Activated CD4-positive, alpha-beta T cell treated with anti-CD3 and anti-CD28 coated beads for 36 hours (primary cell): ENCODE measurements at regions not wholly inside any gene's neighbourhood (a gene's known extent, or its start where the extent isn't known, plus 50 kb on each side); places are given as distances from the start of the nearest gene placed in this dataset.

Experiments
- ATAC-seq: fragments of 200-7000 bp; cut with Tn5 transposase; one replicate; pipeline ENCODE4 v1.10.0; 2021; ENCODE audit warnings: mild to moderate bottlenecking, moderate library complexity
- CTCF ChIA-PET: fragments of 350-600 bp; sonication (Branson Sonifier 250); formaldehyde crosslinking; loops from one replicate; lab custom pipeline; 2021; ENCODE audit warnings: antibody characterized with exemption; lab: Charles Lee
- POLR2A ChIA-PET: fragments of 350-600 bp; sonication (Branson Sonifier 250); formaldehyde crosslinking; loops from one replicate; lab custom pipeline; 2021; ENCODE audit warnings: antibody characterized with exemption, inconsistent platforms; lab: Charles Lee
- DNase-seq: peaks from one replicate; pipeline ENCODE4 v3.0.0-alpha.2; 2020
- H3K27ac Mint-ChIP-seq: one replicate; pipeline ENCODE4 v1.8.0; 2021; ENCODE audit warnings: mixed read lengths
- H3K27me3 Mint-ChIP-seq: one replicate; pipeline ENCODE4 v1.8.0; 2021; ENCODE audit warnings: mixed read lengths
- H3K36me3 Mint-ChIP-seq: one replicate; pipeline ENCODE4 v1.8.0; 2021; ENCODE audit warnings: low read depth, mixed read lengths
- H3K4me1 Mint-ChIP-seq: one replicate; pipeline ENCODE4 v1.8.0; 2021; ENCODE audit warnings: mixed read lengths
- H3K4me3 Mint-ChIP-seq: one replicate; pipeline ENCODE4 v1.8.0; 2021; ENCODE audit warnings: mild to moderate bottlenecking, moderate library complexity, mixed read lengths
- H3K9me3 Mint-ChIP-seq: one replicate; pipeline ENCODE4 v1.8.0; 2021; ENCODE audit warnings: low read depth, mixed read lengths
- intact Hi-C, 2 experiments: fragments of 100-400 bp; cut with DNase I in 1 of 2; cut with micrococcal nuclease in 1 of 2; formaldehyde crosslinking; loops; one replicate each; pipeline versions ENCODE4 v1.14.2 to v1.15.1; 2022 to 2024; cut with DNase I, micrococcal nuclease

DNA sequence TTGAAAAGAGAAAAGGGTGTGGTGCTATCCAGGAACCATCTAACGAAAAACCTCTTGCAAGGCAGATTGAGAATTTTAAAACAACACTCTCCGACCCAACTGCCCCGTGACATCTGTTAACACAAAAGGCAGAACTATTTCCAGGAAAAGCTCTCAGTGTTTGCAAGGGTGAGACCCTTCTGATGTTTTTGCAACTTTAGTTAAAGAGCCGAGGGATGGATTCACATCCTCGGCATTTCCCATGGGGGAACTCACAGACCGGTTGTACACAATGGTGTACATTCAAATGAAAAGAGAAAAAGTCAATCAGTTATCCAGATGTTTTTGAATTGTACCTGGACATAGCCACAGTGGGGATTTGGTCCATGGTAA is 120.0 kb downstream of the NGF start:
- intact Hi-C loops, result loop anchor here in 1 of 2 experiments (10.0 kb wide), 1 partner anchor 57 kb away; no protein-coding TSS in a partner anchor
- H3K27ac Mint-ChIP-seq, result no peak overlapping the region
- no peak for DNase-seq
- H3K36me3 Mint-ChIP-seq, result no peaks in the 10 kb centered on the region
- H3K27me3 Mint-ChIP-seq, result peaks cover 16% of the 10 kb centered on the region
- no peak for ATAC-seq
- no peaks in the 10 kb centered on the region for H3K4me1 Mint-ChIP-seq
- no peaks in the 10 kb centered on the region for H3K9me3 Mint-ChIP-seq
- H3K4me3 Mint-ChIP-seq, result no peak overlapping the region
- CTCF ChIA-PET, result interaction anchor here (0.7 to 1.2 kb wide), 2 partner anchors 9 to 592 kb away, joined by 3 read pairs; no protein-coding TSS in a partner anchor
- POLR2A ChIA-PET, result no interaction called here

DNA sequence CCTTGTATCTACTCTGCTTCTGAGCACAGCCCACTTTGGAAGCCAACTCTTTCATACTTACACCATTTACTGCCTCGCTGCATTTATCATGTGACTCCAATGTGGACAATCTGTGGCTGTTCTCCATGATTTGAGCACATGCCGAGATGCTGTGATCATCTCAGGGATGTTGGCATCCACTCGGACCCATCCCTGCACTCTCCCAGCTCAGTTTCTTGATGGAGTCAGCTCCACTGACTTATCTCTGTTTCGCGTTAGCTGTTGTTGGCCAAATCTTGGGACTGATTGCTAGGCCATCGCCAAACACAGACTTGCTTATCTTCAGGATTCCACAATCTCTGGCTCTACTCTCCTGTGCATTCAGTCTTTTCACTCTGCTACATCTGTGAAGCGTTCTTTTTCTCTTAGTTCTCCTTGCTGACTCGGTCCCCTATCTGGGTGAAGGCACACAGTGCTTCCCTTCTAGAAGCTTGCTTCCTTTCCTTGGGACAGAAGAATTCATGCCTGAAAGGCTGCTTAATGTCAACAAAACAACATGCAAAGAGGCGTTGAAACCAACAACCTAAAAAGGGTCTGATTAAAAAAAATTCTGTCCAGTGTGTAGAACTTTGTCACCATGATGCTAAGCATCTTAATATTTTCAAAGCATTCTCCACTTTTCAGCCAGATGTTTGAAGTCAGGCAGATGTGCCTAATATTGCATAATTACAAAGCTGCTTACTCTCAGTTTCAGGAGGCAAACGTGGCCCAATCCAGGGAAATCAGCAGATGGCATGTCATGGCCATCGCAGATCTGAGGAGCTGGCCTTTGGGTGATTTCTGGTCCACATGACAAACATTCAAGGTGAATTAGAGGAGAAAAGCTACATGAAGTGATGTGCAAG is 120.7 kb downstream of the NGF start:
- ATAC-seq (no peak), DNase-seq (no peak)
- no peaks in the 10 kb centered on the region for H3K9me3 Mint-ChIP-seq
- intact Hi-C loops, result loop anchor here in 1 of 2 experiments (10.0 kb wide), 1 partner anchor 57 kb away; no protein-coding TSS in a partner anchor
- no peaks in the 10 kb centered on the region for H3K4me1 Mint-ChIP-seq
- H3K36me3 Mint-ChIP-seq, result no peaks in the 10 kb centered on the region
- H3K4me3 Mint-ChIP-seq, result no peak overlapping the region
- H3K27ac Mint-ChIP-seq, result no peak overlapping the region
- ChIA-PET CTCF (interaction anchor here (1.2 kb wide), 1 partner anchor 10 kb away, joined by 3 read pairs; no protein-coding TSS in a partner anchor), POLR2A (no interaction called here)
- H3K27me3 Mint-ChIP-seq, result peaks cover 19% of the 10 kb centered on the region

DNA sequence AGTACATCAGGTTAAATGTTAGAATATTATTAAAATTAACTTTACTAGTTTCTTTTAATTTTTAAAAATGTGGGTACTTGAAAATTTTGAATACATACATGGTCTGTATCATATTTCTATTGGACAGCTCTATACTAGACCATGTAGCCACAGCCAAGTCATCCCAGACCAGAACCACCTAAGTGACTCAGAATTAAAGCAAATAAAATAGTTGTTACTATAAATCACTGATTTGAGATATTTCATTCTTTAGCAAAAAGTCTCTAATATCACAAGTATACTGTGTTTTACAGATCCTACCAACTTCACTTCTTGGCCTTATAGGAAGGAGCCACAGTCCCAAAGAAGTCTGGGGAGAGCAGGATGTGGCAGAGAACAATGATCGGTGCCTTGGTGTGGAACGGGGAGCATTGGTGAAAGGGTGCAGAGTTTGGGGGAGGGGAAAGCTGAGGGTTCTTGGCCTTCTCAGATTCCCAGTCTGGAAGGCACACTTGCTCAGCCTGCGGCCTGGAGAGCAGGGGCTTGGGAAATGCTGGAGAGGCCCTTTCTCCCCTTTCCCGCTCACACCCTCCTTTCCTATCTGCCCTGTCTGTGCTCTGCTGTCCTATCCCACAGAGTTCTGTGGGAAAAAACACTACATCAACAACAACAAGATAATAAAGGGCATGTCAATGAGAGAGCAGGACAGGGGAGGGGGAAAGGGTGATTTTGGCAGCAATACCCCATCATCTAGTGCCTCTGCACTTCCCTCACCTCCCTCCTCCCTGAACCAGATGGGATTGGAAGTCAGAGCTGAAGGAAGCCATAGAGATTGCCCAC is 122.1 kb downstream of the NGF start:
- H3K9me3 Mint-ChIP-seq, result no peaks in the 10 kb centered on the region
- peaks cover 19% of the 10 kb centered on the region for H3K27me3 Mint-ChIP-seq
- intact Hi-C loops, result loop anchor here in 1 of 2 experiments (10.0 kb wide), 1 partner anchor 59 kb away; no protein-coding TSS in a partner anchor
- H3K4me3 Mint-ChIP-seq, result no peak overlapping the region
- ATAC-seq, result no peak
- POLR2A ChIA-PET, result no interaction called here
- no peak overlapping the region for H3K27ac Mint-ChIP-seq
- CTCF ChIA-PET, result no interaction called here
- DNase-seq, result no peak
- no peaks in the 10 kb centered on the region for H3K36me3 Mint-ChIP-seq
- no peaks in the 10 kb centered on the region for H3K4me1 Mint-ChIP-seq

DNA sequence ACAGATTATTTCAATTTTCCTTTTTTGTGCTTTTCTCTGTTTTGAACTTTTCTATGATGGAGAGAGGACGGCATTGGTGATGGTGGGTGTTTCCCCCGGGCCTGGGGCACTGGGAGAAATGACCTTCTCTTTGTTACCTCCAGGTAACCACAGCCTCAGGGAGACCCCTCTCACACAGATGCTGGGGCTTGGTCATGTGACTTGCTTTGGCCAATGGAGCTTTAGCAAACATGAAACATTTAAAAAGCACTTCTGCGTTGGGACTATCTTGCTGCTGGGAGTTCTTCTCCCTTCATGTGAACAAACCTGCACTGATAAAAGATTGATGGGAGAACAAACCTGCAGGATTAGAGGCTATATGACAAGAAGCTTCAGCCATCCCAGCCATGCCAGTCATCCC is 122.9 kb downstream of the NGF start:
- Mint-ChIP-seq H3K36me3 (no peaks in the 10 kb centered on the region), H3K9me3 (no peaks in the 10 kb centered on the region), H3K27me3 (peaks cover 19% of the 10 kb centered on the region), H3K4me1 (no peaks in the 10 kb centered on the region), H3K4me3 (no peak overlapping the region), H3K27ac (no peak overlapping the region)
- POLR2A ChIA-PET, result no interaction called here
- CTCF ChIA-PET, result no interaction called here
- ATAC-seq (no peak), DNase-seq (no peak)
- intact Hi-C loops, result loop anchor here in 1 of 2 experiments (10.0 kb wide), 1 partner anchor 60 kb away; no protein-coding TSS in a partner anchor

DNA sequence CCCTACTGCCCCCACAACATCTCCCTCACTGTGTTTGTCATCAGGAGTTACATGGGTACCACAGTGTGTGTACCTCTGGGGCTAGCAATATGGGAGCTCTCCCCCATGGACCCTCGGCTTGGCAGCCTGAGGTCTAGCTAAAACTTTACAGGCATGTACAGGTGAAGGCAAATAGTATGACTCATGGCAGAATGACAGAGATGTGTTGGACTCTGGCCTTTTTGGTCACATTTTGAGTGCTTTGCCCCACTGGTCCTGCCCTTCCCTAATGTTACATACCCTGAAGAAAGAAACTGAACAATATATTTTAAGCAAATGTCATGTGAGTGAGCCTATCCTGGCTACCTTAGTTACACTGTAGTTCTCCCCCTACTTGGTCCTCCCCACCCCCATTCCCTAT is 124.0 kb downstream of the NGF start:
- H3K36me3 Mint-ChIP-seq, result no peaks in the 10 kb centered on the region
- POLR2A ChIA-PET, result interaction anchor here (0.6 kb wide), 1 partner anchor 108 kb away, joined by 7 read pairs; no protein-coding TSS in a partner anchor
- no peaks in the 10 kb centered on the region for H3K9me3 Mint-ChIP-seq

DNA sequence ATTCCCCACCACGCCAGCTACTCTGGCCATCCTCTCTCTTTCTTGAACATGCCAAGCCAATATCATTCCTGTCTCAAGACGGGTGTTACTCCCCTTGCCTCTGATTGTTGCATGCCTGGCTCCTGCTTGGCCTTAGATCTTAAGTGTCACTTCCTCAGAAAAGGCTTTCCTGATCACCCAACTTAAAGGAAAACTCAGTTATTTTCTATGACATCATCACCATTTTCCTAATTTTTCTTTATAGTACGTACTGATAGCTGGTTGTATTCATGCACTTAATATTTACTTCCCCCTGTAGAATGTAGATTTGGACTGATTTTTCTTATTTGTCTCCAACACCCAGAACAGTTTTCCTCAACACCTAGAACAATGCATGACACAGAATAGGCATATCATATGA is 123.8 kb upstream of the TSPAN2 start:
- ATAC-seq, result no peak
- Mint-ChIP-seq H3K4me3 (no peak overlapping the region), H3K27me3 (peaks cover 12% of the 10 kb centered on the region), H3K36me3 (no peaks in the 10 kb centered on the region), H3K9me3 (no peaks in the 10 kb centered on the region), H3K27ac (no peak overlapping the region), H3K4me1 (no peaks in the 10 kb centered on the region)
- intact Hi-C loops, result loop anchor here in 1 of 2 experiments (10.0 kb wide), 1 partner anchor 62 kb away; no protein-coding TSS in a partner anchor
- no peak for DNase-seq
- CTCF ChIA-PET, result interaction anchor here (1.0 kb wide), 1 partner anchor 41 kb away, joined by 3 read pairs; no protein-coding TSS in a partner anchor
- POLR2A ChIA-PET, result interaction anchor here (0.6 kb wide), 1 partner anchor 74 kb away, joined by 3 read pairs; no protein-coding TSS in a partner anchor

More for the DNA sequence above, 124.0 kb downstream of the NGF start:
- DNase-seq (no peak), ATAC-seq (no peak)
- Mint-ChIP-seq H3K4me3 (no peak overlapping the region), H3K27ac (no peak overlapping the region), H3K27me3 (peaks cover 13% of the 10 kb centered on the region), H3K4me1 (no peaks in the 10 kb centered on the region)
- CTCF ChIA-PET, result no interaction called here
- intact Hi-C loops, result loop anchor here in 1 of 2 experiments (10.0 kb wide), 1 partner anchor 61 kb away; no protein-coding TSS in a partner anchor

DNA sequence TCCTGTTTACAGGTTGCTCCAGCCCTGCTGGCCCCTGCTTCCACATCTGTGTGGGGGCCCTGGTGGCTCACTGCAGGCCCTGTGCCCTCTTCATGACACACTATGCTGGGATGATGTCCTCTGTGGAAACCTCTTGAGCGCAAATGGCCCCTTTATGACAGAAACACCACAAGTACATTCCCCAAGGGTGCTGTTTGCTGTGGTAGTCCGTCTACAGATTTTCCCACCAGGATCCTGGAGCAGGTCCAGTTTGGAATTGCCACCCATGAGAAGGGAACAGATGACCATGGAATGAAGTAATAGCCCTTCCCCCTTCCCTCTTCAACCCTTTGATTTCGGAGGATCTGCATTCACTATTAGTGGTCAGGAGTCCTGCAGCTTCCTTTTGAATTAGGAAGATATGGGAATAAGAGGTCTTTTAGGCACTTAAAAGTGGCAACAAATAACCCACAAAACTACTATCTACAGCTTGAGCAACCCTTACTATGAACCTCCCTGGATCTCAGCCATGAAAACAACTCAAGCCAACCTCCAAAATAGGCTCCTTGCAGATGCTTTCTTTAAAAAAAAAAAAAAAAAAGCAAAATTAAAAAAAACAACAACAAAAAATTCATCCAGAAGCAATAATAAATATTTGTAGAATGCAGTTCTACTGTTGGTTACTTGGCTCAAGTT is 121.9 kb upstream of the TSPAN2 start:
- Mint-ChIP-seq H3K27ac (no peak overlapping the region), H3K9me3 (no peaks in the 10 kb centered on the region), H3K4me3 (no peak overlapping the region), H3K27me3 (peaks cover 6% of the 10 kb centered on the region), H3K4me1 (no peaks in the 10 kb centered on the region), H3K36me3 (no peaks in the 10 kb centered on the region)
- DNase-seq (no peak), ATAC-seq (no peak)
- CTCF ChIA-PET, result no interaction called here
- POLR2A ChIA-PET, result no interaction called here
- intact Hi-C loops, result loop anchor here in 1 of 2 experiments (10.0 kb wide), 1 partner anchor 64 kb away; no protein-coding TSS in a partner anchor

DNA sequence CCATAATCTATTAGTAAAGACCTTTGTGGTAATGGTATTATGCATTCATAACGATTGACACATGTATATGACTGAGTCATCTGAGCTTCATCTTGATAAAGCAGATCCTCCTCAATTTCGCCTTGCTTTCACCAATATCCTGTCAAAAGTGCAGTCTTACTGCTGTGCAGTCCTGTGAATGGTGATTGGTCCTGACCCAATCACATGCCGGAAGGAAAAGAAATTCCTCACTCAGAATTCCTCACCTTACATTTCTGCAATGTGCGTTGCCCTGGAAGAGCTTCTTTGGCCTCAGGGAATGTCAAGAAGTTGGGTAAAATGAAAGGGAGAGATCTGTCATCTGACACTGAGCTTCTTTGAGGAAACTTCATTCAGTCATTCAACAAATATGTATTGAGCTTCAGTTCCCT is 121.0 kb upstream of the TSPAN2 start:
- ChIA-PET CTCF (no interaction called here), POLR2A (no interaction called here)
- DNase-seq (no peak), ATAC-seq (no peak)
- intact Hi-C loops, result loop anchor here in 1 of 2 experiments (10.0 kb wide), 1 partner anchor 64 kb away; no protein-coding TSS in a partner anchor
- no peaks in the 10 kb centered on the region for H3K9me3 Mint-ChIP-seq
- H3K27me3 Mint-ChIP-seq, result peaks cover 6% of the 10 kb centered on the region
- no peak overlapping the region for H3K27ac Mint-ChIP-seq
- H3K36me3 Mint-ChIP-seq, result no peaks in the 10 kb centered on the region
- no peaks in the 10 kb centered on the region for H3K4me1 Mint-ChIP-seq
- H3K4me3 Mint-ChIP-seq, result no peak overlapping the region

DNA sequence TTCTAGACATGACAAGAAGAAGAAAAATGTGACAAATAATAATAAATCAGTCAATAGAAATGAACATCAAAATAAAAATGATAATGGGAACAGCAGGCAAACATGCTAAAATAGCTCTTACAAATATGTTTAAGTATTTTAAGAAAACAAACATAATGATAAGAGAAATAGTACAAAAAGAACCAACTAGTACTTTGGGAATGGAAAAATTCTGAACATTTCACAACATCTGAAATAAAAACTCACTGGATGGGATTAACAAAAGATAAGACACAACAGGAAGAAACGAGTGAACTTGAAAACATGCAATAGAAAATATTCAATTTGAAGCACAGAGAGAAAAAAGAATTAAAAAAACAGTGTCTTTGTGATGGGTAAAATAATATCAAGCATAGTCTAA is 115.2 kb upstream of the TSPAN2 start:
- no peak for ATAC-seq
- intact Hi-C loops, result no loop called here
- no peaks in the 10 kb centered on the region for H3K36me3 Mint-ChIP-seq
- H3K9me3 Mint-ChIP-seq, result no peaks in the 10 kb centered on the region
- H3K27ac Mint-ChIP-seq, result no peak overlapping the region
- no peak for DNase-seq
- ChIA-PET POLR2A (no interaction called here), CTCF (no interaction called here)
- no peaks in the 10 kb centered on the region for H3K4me1 Mint-ChIP-seq
- peaks cover 10% of the 10 kb centered on the region for H3K27me3 Mint-ChIP-seq
- H3K4me3 Mint-ChIP-seq, result no peak overlapping the region

DNA sequence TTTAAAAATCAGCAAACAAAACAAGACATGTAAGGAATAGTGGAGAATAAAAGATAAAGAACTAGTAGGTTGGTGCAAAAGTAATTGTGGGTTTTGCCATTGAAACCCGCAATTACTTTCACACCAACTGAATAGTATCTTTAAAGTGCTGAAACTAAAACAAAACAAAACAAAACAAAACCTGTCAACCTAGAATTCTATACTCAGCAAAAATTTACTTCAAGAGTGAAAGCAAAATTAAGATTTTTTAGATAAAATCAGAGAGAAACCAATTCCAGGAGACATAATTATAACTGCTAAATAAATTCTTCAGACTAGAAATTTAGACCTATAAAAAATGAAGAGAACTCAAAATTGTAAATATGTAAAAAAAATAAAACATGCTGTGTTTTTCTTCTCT is 114.0 kb upstream of the TSPAN2 start:
- DNase-seq (no peak), ATAC-seq (no peak)
- Mint-ChIP-seq H3K9me3 (no peaks in the 10 kb centered on the region), H3K4me1 (no peaks in the 10 kb centered on the region), H3K4me3 (no peak overlapping the region), H3K27me3 (peaks cover 15% of the 10 kb centered on the region), H3K27ac (no peak overlapping the region), H3K36me3 (no peaks in the 10 kb centered on the region)
- intact Hi-C loops, result no loop called here
- CTCF ChIA-PET, result no interaction called here
- POLR2A ChIA-PET, result interaction anchor here (0.5 to 0.7 kb wide), 2 partner anchors 415 to 769 kb away, joined by 3 read pairs; no protein-coding TSS in a partner anchor

DNA sequence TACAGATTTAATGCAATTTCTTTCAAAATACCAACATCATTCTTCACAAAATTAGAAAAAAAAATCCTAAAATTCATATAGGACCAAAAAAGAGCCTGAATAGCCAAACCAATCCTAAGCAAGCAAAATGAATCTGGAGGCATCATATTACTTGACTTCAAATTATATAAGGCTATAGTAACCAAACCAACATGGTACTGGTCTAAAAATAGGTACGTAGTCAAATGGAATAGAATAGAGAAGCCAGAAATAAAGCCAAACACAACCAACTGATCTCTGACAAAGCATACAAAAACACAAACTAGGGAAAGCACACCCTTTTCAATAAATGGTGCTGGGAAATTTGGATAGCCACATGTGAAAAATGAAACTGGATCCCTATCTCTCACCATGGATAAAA is 112.3 kb upstream of the TSPAN2 start:
- H3K9me3 Mint-ChIP-seq, result no peaks in the 10 kb centered on the region
- no peaks in the 10 kb centered on the region for H3K36me3 Mint-ChIP-seq
- no peak overlapping the region for H3K4me3 Mint-ChIP-seq
- intact Hi-C loops, result no loop called here
- H3K27ac Mint-ChIP-seq, result no peak overlapping the region
- ATAC-seq (no peak), DNase-seq (no peak)
- POLR2A ChIA-PET, result no interaction called here
- peaks cover 19% of the 10 kb centered on the region for H3K27me3 Mint-ChIP-seq
- CTCF ChIA-PET, result no interaction called here
- no peaks in the 10 kb centered on the region for H3K4me1 Mint-ChIP-seq
